ENCODE measurements at regions not wholly inside any gene's neighbourhood (a gene's known extent, or its start where the extent isn't known, plus 50 kb on each side); places are given as distances from the start of the nearest gene placed in this dataset.
"Not testable (repeated sequence)": the region's sequence is repeated elsewhere in the genome, so short reads cannot be mapped to it uniquely, and the experiment has no call there.

DNA sequence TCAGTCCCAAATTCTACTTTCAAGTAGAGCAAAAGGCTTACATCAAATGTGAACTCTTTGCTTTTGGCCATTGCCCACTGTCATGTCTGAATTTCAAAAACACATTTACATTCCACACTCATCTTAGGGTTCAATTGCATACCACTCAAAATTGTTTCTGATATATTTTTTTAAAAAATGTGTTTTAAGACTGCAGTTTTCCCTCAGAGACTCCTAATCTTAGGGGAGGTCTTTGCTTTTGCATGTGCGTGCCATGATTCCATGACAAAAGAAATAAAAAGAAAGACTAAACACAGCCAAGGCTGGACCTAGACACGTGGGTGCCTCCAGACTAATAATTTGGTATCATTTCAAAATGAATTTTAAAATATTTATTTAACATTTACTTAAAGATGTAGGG lies 396.8 kb upstream of the RASGRP1 start:
- no peak for DNase-seq (ENCODE audit: low read depth in 2 of 2)

DNA sequence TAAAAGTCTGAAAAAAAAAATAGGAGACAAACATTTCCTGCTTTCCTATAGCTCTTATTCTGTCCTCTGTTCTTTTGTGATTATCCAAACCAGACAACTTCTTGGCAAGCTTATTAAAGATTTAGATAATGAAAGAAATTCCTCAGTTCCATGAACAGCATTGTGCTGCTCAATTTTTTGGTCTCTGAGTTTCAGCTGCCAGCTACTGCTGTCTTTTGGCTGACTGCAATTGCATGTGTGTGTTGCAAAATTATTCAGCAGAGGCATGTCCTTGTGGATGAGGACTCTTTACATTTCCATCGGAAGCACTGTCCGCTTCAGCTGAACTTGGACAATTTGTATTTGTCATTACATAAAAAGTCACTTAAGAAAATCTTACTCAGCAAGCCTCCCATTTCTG lies 397.3 kb upstream of the RASGRP1 start:
- no peak for DNase-seq (ENCODE audit: low read depth in 2 of 2)

DNA sequence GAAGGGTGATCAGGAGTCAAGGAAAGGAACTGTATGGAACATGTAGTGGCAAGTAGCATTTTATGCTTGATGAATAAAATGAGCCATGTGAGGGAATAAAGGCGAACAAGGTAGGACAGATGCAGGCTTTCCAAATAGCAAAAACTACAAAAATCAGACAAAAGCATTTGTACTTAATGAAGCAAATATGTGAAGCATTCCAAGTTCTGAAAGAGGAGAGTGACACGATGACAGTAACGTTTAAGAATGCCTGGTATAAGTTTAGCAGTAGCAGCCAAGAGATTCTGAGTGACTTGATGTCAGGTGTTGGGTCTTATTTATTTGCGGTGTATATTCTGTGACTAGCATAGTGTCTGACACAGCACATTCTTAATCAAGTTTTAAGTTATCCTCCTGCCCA lies 408.2 kb upstream of the RASGRP1 start:
- DNase-seq (ENCODE audit: low read depth in 2 of 2) = no peak

DNA sequence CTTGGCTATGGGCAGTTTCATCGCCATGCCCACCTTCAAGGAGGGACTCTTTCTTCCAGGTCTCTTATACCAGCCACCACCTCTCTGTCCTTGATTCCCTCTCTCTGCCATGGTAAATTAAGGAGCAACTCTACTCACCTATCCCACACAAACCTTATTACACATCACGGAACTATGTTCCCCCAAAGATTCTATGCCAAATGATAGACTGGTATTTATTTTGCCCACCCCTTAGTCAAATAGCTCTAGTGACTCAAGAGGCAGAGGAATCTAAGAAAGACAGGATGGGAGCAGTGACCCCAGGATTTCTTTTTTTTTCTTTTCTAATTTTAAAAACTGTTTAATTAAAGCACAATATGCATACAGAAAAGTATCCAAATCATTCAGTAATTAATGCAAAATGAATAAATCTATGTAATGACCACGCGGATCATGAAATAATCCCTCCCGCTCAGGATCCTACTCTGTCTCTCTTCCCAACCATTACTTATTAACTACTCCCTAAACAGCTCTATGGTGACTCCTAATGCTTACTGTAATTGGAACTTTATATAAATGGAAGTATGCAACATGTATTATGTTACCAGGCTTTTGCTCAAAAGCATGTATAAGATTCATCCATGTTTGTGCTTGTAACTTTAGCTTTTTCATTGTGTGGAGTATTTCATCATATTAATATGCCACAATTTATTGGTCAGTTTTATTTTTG lies 410.8 kb upstream of the RASGRP1 start:
- DNase-seq (ENCODE audit: low read depth in 2 of 2) = no peak

DNA sequence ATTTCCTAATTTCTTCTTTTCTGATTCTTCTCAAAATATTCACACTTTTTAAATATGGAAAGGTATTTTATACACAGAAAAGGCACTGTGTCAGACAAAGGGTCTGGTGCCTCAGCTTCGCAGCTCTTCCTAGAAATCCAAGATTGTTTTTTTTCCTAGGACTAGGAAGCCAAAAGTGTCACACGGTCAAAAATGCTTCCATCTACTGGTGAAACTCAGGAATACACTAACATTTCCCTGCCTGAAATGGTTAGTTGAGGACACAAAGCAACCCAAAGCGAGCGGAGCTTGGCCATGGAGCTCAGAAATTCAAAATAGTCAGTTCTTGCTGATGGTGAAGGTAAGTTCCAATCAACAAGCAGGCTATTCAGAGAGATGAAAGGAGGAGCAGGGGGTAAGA lies 426.5 kb upstream of the RASGRP1 start:
- DNase-seq (ENCODE audit: low read depth in 2 of 2) = peak; percentile 60 to 63

DNA sequence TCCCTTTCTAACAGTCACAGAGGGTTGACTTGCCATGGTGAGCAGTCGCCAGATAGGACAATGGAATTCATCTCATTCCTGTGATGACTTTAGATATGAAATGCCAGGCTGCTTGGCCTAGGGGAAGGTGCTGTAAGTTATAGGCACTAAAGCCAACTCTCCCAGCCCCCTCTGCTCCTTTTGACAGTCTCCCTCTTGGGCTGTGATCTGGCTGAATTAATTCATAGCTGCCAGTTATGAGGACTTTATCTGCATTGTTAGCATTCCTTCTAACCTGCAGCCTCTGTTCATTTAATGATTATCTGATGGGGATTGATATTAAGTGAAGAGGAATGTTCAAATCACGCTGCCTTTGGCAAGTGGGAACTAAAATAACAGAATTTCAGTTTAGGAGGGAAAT lies 427.1 kb upstream of the RASGRP1 start:
- peak in 1 of 2 experiments; percentile 20 for DNase-seq (ENCODE audit: low read depth in 2 of 2)

DNA sequence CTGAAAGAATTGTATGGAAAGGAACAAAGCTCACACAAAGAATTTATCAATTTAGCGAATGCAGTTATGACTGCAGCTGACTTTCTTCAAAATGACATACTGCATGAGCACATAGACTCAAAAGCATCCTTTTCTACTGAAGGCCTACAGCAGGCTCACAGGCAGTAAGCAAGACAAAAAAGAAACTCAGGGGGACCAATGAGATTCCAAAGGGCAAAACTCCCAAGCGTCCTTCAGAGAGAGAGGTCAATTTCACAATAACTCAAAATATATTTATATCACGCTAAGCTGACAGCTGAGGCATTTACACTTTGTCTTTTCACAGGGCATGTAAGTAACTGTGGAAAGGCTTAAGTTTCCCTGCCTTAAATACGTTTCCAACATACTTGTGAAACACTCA lies 427.9 kb upstream of the RASGRP1 start:
- DNase-seq (ENCODE audit: low read depth in 2 of 2) = no peak

DNA sequence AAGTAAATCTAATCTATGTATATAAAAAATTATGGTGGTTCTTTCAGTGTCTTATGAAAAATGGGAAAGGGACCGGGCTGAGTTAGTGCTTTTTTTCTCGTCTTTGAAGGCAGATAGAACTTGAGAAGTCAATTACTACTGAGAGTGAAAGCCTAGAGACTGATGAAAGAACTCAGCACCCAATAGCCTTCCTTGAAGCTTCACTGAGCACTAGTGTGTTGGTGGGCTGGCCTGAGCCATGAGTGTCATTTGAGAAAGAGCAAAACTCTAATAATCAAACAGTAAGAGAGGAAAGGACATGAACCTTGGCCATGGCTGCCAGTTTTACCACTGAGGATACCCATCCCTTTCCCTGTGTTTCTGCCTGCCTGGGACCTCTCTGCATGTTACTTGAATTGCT lies 428.3 kb upstream of the RASGRP1 start:
- no peak for DNase-seq (ENCODE audit: low read depth in 2 of 2)

DNA sequence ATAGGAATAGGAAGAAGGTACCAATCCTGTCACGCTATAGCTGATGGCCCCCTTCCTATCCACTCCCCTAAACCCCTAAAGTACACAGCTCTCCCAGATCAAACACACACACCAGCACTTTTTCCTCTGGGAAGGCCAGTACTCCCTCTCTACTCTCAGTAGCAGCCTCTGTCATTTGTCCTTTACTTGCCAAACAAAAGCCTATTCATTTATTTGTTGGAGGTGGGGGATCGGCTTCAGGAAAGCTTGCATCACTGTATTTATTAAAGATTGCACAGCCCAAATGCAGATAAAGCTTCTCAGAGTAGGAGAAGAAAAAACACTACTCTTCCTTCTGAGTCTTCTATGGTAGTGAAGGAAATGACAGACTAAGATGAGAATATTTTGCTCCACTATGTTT lies 429.7 kb upstream of the RASGRP1 start:
- DNase-seq (ENCODE audit: low read depth in 2 of 2) = no peak

DNA sequence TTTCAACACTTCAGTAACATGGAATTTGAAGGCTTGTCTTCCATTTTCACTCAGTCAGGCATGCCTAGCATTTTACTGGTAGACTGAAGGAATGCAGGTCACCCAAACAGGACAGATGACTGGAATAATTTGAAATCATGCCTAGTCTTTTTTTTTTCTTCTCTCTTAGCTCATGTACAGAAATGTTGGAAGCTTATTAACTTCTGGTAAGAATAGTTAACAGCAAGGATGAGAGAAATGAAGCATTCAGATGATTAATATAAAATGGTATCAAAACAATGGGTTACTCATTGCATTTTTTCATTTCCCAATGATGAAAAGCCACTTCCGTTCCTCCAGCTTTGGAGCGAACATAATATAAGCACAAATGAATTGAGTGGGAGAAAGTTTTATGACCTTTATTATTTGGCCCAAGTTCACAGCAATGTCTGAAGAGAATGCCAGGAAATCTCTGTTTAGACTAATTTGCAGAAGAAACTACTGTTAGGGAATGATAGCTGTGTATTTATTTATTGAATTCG lies 431.6 kb upstream of the RASGRP1 start:
- DNase-seq (ENCODE audit: low read depth in 2 of 2) = peak; percentile 96

DNA sequence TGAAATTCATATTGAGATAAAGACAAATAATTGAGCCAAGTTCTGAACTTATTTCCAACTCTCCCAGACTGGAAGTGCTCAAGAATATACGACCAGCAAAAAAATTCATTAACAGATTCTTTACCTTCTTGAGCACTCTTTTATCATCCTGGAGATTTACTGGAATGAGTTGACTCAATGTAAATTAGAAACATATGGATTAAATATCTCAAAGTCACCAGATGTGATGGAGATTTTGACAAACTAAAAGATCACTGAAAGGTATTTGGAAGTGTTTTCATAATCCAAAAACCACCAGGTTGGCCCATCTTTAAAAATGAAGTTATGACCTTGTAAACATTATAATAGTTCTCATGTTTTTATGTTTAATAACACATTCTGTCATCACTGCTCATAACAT lies 433.2 kb upstream of the RASGRP1 start:
- peak; percentile 88 for DNase-seq (ENCODE audit: low read depth in 2 of 2)

DNA sequence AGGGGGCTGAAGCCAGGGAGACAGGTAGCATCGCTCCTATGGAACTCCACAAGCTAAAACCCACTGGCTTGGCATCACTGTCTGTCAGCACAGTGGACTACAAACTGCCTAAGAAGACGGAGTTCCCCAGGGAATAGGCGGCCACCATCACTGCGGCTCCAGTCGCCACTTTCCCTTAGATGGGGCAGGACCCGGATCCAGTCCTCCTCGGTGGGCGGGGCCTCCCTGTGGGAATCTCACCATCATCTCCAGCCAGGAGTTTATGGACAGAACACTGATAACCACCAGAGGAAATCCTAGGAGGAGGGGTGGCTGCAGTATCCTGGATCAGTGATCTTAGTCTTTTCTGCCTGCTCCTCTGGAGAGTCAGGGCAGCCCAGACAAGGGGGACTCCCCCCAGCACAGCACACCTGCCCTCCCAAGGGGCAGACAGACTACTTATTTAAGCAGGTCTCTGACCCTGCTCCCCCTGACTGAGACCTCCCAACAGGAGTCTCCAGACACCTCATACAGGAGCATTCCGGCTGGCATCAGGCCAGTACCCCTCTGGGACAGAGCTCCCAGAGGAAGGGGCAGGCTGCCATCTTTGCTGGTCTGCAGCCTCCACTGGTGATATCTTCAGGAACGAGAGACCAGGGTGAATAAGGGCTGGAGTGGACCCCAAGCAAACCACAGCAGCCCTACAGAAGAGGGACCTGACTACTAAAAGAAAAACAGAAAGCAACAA lies 435.6 kb upstream of the RASGRP1 start:
- DNase-seq (ENCODE audit: low read depth in 2 of 2) = no peak

DNA sequence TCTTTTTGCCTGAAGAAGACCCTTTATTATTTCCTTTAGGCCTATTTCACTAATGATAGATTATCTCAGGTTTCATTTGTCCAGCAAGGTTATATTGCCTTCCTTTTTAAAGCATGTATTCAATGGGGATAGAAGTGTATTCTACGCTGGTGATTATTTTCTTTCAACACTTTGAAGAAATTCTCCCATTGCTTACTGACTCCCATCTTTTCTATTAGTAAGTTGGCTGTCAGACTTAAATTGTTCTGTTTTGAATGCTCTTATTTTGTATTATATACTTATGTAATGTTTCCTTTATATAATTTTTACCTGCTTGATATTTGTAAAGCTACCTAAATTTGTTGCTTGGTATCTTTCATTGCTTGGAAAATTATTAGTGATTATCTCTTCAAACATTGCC lies 445.1 kb upstream of the RASGRP1 start:
- no peak for DNase-seq (ENCODE audit: low read depth in 2 of 2)

DNA sequence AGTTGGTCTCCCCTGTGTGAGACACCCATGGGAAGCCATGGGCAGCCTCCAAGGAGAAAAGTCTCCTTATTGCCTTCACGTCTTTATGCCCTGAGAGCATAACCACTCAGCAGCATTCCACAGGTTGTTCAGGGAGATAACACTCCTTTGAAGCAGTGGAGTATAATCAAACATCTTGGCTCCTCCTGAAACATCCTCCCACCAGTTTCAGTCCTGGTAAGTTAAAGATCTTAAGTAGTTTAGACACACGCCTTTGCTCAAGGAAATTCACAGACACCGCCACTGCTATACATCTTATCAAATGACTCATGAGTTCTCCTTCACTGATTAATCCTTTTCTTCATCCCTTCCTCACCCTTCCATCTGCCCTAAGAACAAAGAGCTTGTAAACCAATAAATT lies 446.5 kb upstream of the RASGRP1 start:
- not testable (repeated sequence) for DNase-seq (ENCODE audit: low read depth in 2 of 2)

DNA sequence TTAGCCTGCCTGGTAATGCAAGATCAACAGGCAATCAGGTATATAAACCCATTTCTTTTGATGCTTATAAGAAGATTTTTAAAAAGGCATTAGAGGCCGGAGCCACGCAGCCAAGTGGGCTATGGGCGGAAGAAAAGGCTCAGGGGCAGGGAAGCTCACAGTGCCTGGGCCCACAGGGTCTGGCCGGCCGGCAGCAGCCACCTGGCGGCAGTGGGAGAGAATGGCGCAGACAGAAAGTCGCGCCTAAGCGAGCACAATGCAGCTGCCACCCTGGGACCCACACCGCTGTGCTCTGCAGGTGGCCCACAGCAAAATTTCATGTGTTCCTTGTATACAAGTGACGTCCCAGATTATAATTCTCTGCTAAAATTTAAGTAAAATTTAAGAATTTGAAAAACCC lies 448.6 kb upstream of the RASGRP1 start:
- DNase-seq (ENCODE audit: low read depth in 2 of 2) = no peak

DNA sequence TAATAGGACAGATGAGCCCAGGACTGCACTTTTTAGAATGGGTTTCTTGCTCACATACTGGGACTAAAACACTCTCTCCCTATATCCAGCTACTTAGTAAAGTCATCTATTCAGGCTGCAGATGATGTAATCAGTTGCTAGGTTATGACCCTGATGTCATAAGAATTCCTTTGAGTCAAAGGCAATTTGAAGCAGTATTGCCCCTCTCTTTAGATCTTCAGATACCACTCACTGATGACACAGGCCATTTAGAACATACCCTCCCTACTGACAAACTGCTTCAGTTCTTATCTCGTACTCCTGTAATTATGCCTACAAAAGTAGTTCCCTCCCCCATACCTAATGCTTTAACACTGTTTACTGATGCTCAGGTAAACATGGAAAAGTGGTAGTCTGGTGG lies 450.1 kb upstream of the RASGRP1 start:
- DNase-seq (ENCODE audit: low read depth in 2 of 2) = no peak

DNA sequence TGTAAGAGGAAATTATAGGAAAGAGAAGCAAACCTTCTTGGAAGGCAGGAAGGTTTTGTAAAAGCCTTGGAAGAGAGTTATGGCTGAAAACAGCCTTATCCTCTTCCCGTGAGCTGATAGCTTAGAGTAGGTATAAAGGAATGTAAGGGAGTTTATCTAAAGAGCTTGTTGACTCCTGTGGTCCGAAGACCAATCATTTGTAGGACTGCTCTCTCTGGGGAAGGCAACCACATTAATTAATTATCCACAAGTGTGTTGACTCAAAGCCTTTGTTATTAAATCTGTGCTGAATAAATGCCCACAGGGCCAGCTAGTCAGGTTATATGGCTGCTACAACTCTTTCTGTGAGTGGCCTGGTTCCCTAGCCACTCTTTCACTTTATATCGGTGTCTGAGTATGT lies 452.1 kb upstream of the RASGRP1 start:
- DNase-seq (ENCODE audit: low read depth in 2 of 2) = no peak

DNA sequence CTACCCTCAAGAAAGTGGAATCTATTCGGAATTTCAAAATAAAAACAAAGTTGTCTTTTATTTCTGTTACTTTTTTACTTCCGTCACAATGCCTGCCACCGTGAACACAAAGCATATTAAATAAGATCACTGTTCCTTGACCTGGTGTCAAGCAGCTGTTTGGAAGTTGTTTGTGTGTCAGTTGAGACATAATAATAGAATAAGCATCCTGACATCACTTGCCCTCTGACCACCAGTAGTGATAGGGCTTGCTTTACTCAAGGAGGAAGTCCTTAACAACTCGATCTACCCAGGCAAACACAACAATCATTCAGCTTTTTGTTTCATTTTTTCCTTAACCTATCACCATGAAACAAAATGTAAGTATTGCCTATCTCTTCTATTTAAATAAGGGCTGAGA lies 454.4 kb upstream of the RASGRP1 start:
- no peak for DNase-seq (ENCODE audit: low read depth in 2 of 2)

DNA sequence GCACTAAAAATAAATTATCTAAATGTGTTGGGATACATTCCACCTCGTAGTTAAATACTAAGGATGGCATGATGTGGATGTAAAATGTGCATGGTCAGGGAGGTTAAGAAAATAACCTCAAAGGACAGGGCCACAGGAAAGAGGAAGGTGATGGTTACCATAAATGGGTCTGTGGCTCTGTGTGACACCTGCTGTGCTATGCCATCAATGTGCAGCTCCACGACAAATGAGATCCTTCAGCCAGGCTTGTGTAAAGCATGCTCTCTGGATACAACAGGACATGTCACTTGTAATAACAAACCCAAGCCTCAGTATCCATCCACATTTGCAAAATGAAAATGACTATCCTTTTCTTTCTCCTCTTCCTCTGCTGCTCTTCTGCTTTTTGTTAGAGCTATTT lies 456.7 kb upstream of the RASGRP1 start:
- no peak for DNase-seq (ENCODE audit: low read depth in 2 of 2)

DNA sequence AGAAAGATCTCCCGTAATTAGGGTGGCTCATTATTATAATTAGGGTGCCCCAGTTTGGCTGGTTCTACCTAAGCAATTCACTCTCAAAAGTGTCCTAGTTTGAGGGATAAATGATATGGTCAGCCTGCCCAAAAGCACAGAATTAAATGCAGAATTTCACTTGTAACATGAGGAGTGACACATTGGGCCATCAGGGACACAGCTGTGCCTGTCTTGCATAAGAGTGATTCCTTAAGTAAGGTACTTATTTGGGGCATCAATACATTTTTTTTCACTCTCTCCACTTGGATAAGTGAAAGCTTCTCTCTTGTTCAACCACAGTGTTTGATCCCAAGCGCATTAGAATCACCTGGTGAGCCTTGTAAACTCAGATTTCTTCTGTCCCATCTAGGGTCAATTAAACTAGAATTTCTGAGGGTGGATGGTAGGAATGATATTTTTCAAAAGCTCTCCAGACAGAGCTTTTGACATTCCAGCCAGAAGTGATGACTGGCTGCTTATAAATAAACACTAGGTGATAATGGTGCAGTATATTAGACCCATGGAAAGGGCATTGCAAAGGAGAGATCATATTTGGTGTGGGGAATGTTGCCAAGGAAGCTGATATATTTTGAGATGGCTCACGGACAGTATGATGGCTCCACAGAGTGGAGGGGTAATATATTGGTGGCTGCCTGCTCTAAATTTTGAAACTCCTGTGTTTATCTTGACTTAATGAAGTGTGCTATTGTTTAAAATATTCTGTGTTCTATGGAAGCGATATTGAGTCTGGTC lies 458.1 kb upstream of the RASGRP1 start:
- DNase-seq (ENCODE audit: low read depth in 2 of 2) = no peak

DNA sequence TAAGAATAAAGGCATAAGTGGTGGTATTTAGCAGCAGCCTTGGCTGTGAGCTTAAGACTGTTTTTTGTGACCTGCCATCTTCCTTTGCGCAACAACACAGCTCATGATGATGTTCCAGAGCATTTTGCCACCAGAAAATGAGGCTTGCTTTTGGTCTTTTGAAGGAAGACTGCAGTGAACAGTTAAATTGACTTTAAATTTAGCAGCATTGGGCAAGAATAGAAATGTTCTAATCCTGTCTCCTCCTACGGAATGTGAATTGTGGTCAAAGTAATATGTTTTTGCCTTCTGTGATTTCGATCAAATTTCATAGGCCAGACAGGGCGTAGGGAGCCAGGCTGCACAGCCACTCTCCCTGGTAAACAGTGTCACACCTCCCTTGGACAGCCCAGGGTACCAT lies 460.7 kb upstream of the RASGRP1 start:
- DNase-seq (ENCODE audit: low read depth in 2 of 2) = peak; percentile 10 to 11

DNA sequence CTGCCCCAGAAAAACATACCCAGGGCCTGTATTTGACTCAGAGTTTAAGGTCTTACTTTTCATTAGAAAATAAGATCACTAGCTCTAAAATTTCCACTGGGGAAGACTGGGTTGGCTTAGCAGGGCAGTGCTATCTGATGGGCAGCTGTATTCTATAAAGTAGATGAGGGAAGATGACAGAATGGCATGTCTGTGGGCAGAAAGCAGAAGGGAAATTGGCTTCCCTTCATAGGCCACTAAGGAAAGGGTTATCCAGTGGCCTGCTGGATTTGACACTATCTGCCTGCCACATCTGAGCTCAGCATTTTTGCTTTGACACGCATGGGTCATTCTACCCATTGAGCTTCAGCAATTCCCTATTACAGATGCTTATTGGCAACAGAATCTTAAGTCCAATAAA lies 461.3 kb upstream of the RASGRP1 start:
- DNase-seq (ENCODE audit: low read depth in 2 of 2) = no peak

DNA sequence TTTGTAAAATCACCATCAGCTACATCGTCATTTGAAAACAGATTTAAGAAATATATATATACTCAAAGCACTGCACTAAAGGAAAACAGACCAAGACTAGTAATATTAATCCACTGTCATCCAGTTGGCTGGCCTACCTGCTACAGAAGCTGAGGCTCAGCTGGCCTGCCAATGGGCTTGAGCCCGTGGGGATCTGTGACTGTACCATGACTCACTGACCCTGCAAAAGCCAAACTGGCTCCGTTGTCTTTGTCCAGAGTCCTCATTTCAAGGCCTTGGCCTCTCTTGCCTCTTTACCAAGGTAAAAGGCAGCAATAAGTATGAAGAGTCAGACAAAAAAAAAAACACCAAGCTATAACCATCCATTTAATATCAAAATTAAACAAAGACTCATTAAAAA lies 463.5 kb upstream of the RASGRP1 start:
- no peak for DNase-seq (ENCODE audit: low read depth in 2 of 2)

All from fibroblast of skin of left quadriceps (primary cell).